ENCODE measurements at regions not wholly inside any gene's neighbourhood (a gene's known extent, or its start where the extent isn't known, plus 50 kb on each side); places are given as distances from the start of the nearest gene placed in this dataset.

DNA sequence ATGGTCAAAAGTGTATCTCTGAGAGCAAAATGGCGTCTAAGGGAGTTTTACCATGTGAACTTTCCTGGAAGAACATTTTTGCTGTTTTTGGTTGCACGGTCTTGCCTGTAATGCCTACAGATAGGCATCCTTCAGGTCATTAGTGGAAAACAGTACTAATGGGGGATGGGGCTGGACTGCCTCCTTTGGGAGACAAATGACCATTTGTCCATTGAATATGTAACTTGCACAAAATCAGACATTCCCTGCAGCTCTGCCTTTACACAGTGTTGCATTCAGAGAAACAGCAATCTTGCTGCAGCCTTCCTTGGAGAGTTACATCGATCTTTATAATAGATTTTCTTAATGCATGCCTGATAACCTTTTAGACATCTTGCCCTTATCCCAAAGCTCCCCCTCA, 138.5 kb upstream of the EGFLAM start:
- H3K4me3 ChIP-seq (ENCODE audit: low read length) = no peak overlapping the region
- H3K4me2 ChIP-seq (ENCODE audit: low read length) = no peak overlapping the region
- H3K27ac ChIP-seq (ENCODE audit: low read depth, low read length) = no peak overlapping the region
- no peaks in the 10 kb centered on the region for H3K4me1 ChIP-seq (ENCODE audit: control insufficient read depth, low read length)
- TF ChIP-seq EZH2phosphoT487 (IDR thresholded peaks at IDR 0.05; ENCODE audit: borderline replicate concordance, low read length) = no peak
- TF ChIP-seq, protein P1, sequence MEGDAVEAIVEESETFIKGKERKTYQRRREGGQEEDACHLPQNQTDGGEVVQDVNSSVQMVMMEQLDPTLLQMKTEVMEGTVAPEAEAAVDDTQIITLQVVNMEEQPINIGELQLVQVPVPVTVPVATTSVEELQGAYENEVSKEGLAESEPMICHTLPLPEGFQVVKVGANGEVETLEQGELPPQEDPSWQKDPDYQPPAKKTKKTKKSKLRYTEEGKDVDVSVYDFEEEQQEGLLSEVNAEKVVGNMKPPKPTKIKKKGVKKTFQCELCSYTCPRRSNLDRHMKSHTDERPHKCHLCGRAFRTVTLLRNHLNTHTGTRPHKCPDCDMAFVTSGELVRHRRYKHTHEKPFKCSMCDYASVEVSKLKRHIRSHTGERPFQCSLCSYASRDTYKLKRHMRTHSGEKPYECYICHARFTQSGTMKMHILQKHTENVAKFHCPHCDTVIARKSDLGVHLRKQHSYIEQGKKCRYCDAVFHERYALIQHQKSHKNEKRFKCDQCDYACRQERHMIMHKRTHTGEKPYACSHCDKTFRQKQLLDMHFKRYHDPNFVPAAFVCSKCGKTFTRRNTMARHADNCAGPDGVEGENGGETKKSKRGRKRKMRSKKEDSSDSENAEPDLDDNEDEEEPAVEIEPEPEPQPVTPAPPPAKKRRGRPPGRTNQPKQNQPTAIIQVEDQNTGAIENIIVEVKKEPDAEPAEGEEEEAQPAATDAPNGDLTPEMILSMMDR (IDR thresholded peaks at IDR 0.05; ENCODE audit: low read depth, low read length, poor library complexity, severe bottlenecking) = no peak
- H3F3A ChIP-seq (ENCODE audit: control insufficient read depth, insufficient read depth) = no peaks in the 10 kb centered on the region
- peaks cover 3% of the 10 kb centered on the region; the same call in 1 of the 2 replicates for H3K27me3 ChIP-seq (ENCODE audit: control insufficient read depth, low read length)
- no peaks in the 10 kb centered on the region for H3K9me2 ChIP-seq (replicated peaks; ENCODE audit: control insufficient read depth, low read length)
- H4K20me1 ChIP-seq (ENCODE audit: control insufficient read depth, insufficient read depth, low read depth, low read length) = no peaks in the 10 kb centered on the region
- H3K79me2 ChIP-seq (ENCODE audit: control insufficient read depth, low read length) = no peaks in the 10 kb centered on the region
- H3K36me3 ChIP-seq (ENCODE audit: control insufficient read depth, low read length) = no peaks in the 10 kb centered on the region
- H3K9me3 ChIP-seq (ENCODE audit: control insufficient read depth, insufficient read depth, low read length) = no peaks in the 10 kb centered on the region

DNA sequence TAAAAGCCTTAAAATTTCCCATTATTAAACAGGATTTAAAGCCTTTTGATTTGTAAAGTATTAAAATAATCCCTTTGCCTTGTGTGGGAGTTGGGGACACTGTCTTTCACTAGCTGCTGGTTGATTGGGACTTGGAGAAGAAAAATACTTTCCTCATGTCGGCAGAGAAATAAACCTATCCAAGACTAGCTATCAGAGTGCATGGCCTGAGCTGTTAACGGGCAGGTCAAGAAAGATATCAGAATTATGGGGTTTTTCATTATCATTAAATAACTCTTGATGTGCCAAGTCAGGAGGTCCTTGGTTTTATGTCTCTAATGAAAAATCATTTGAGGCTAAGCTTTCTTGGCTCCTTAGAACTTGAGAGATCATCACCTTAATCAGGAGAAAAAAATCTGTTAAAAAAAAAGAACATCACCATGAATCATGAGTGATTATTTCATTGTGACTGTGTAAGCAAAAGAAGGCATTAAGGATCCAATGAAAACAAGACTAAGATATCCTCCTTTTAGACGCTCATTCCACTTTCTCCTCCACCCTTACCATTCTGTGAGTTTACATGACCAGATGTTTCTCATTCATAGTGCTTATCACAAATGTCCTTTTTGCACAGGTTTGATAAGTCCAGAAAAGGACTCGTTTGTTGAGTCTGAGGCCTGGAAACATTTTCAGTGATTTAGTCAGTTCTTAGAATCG, 140.4 kb upstream of the EGFLAM start:
- TF ChIP-seq EZH2phosphoT487 (IDR thresholded peaks at IDR 0.05; ENCODE audit: borderline replicate concordance, low read length) = no peak
- TF ChIP-seq, protein P1 (IDR thresholded peaks at IDR 0.05; ENCODE audit: low read depth, low read length, poor library complexity, severe bottlenecking) = no peak
- H3K9me2 ChIP-seq (replicated peaks; ENCODE audit: control insufficient read depth, low read length) = no peaks in the 10 kb centered on the region
- no peak overlapping the region for H3K27ac ChIP-seq (ENCODE audit: low read depth, low read length)
- peaks cover 3% of the 10 kb centered on the region; the same call in 1 of the 2 replicates for H3K27me3 ChIP-seq (ENCODE audit: control insufficient read depth, low read length)
- no peaks in the 10 kb centered on the region for H3K9me3 ChIP-seq (ENCODE audit: control insufficient read depth, insufficient read depth, low read length)
- H3K36me3 ChIP-seq (ENCODE audit: control insufficient read depth, low read length) = no peaks in the 10 kb centered on the region
- H3K4me1 ChIP-seq (ENCODE audit: control insufficient read depth, low read length) = no peaks in the 10 kb centered on the region
- H3F3A ChIP-seq (ENCODE audit: control insufficient read depth, insufficient read depth) = no peaks in the 10 kb centered on the region
- H4K20me1 ChIP-seq (ENCODE audit: control insufficient read depth, insufficient read depth, low read depth, low read length) = no peaks in the 10 kb centered on the region
- no peak overlapping the region for H3K4me3 ChIP-seq (ENCODE audit: low read length)
- no peaks in the 10 kb centered on the region for H3K79me2 ChIP-seq (ENCODE audit: control insufficient read depth, low read length)
- H3K4me2 ChIP-seq (ENCODE audit: low read length) = no peak overlapping the region

DNA sequence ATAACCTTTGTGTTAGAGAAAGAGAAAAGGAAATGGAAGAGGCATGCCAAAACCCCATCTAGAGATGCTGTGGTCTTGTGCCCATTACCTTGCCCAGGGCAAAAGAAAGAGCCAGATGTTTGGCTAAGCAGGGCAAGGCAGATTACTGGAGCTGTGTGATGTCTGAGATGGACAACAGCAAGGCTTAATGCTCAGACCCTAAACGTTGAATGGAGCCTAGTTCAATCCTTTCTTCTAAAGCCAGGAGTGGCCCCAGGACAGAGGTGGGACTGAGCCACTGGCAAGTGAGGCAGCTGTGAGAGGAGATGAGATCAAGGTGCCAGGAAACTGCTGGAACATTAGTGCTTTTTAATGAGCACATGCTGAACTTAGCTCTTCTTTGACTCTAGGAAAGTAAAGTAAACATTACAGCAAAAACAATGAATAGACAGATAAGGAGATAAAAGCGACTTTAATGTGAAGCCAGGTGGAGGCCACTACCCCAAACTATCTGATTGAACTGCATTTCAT, 143.0 kb upstream of the EGFLAM start:
- H3K27me3 ChIP-seq (ENCODE audit: control insufficient read depth, low read length) = peaks cover 3% of the 10 kb centered on the region; the same call in 1 of the 2 replicates
- no peaks in the 10 kb centered on the region for H3F3A ChIP-seq (ENCODE audit: control insufficient read depth, insufficient read depth)
- TF ChIP-seq, protein P1 (IDR thresholded peaks at IDR 0.05; ENCODE audit: low read depth, low read length, poor library complexity, severe bottlenecking) = no peak
- TF ChIP-seq EZH2phosphoT487 (IDR thresholded peaks at IDR 0.05; ENCODE audit: borderline replicate concordance, low read length) = no peak
- no peaks in the 10 kb centered on the region for H4K20me1 ChIP-seq (ENCODE audit: control insufficient read depth, insufficient read depth, low read depth, low read length)
- no peaks in the 10 kb centered on the region for H3K9me2 ChIP-seq (replicated peaks; ENCODE audit: control insufficient read depth, low read length)
- no peaks in the 10 kb centered on the region for H3K9me3 ChIP-seq (ENCODE audit: control insufficient read depth, insufficient read depth, low read length)
- H3K27ac ChIP-seq (ENCODE audit: low read depth, low read length) = no peak overlapping the region
- no peaks in the 10 kb centered on the region for H3K4me1 ChIP-seq (ENCODE audit: control insufficient read depth, low read length)
- H3K4me3 ChIP-seq (ENCODE audit: low read length) = no peak overlapping the region
- no peak overlapping the region for H3K4me2 ChIP-seq (ENCODE audit: low read length)
- H3K36me3 ChIP-seq (ENCODE audit: control insufficient read depth, low read length) = no peaks in the 10 kb centered on the region
- no peaks in the 10 kb centered on the region for H3K79me2 ChIP-seq (ENCODE audit: control insufficient read depth, low read length)

Data from DOHH2 (cell line).